Posterior cingulate gyrus (tissue), 11 donors: ENCODE measurements at regions not wholly inside any gene's neighbourhood (a gene's known extent, or its start where the extent isn't known, plus 50 kb on each side); places are given as distances from the start of the nearest gene placed in this dataset.
A peak's percentile ranks its signal among the peaks of the same experiment; 100 is the strongest.
"Not testable (repeated sequence)": the region's sequence is repeated elsewhere in the genome, so short reads cannot be mapped to it uniquely, and the experiment has no call there.

ENCODE experiments used
- DNase-seq, 10 donors: peaks; one replicate each; pipeline versions ENCODE4 v3.0.0 to v3.0.0-alpha.2; 2020 to 2021; ENCODE audit warnings: mixed read lengths in 3 of 10
- intact Hi-C: fragments of 100-400 bp; cut with DNase I; formaldehyde crosslinking; loops from one replicate; pipeline ENCODE4 v1.15.1; 2023

GRCh38 chr1:114272593-114272992, 118.9 kb upstream of the SYT6 start:
- intact Hi-C loops = no loop called here

GRCh38 chr1:114270718-114271117, 117.0 kb upstream of the SYT6 start:
- intact Hi-C loops = no loop called here
- no peak for DNase-seq

More at GRCh38 chr1:114272593-114272992, 118.9 kb upstream of the SYT6 start:
- no peak for DNase-seq

GRCh38 chr1:114270282-114270681, 116.6 kb upstream of the SYT6 start:
- intact Hi-C loops = no loop called here
- no peak for DNase-seq

- intact Hi-C loops = no loop called here
- no peak for DNase-seq
These were observed 115.9 kb upstream of the SYT6 start for GRCh38 chr1:114269539-114269938.

- intact Hi-C loops = no loop called here
These were observed 109.7 kb upstream of the SYT6 start for GRCh38 chr1:114263343-114263742.

GRCh38 chr1:114262337-114262736, 108.7 kb upstream of the SYT6 start:
- intact Hi-C loops = no loop called here
- DNase-seq = no peak

More at GRCh38 chr1:114263343-114263742, 109.7 kb upstream of the SYT6 start:
- DNase-seq = no peak

- DNase-seq = no peak
- intact Hi-C loops = no loop called here
These were observed 107.3 kb upstream of the SYT6 start for GRCh38 chr1:114260805-114261484.

- intact Hi-C loops = no loop called here
- DNase-seq = no peak
These were observed 106.0 kb upstream of the SYT6 start for GRCh38 chr1:114259511-114260160.

- intact Hi-C loops = no loop called here
- no peak for DNase-seq
These were observed 105.0 kb upstream of the SYT6 start for GRCh38 chr1:114258633-114259032.

- intact Hi-C loops = no loop called here
- no peak for DNase-seq
These were observed 104.4 kb upstream of the SYT6 start for GRCh38 chr1:114258074-114258473.

- intact Hi-C loops = no loop called here
- DNase-seq = no peak
These were observed 103.9 kb upstream of the SYT6 start for GRCh38 chr1:114257554-114257953.

- no peak for DNase-seq
- intact Hi-C loops = no loop called here
These were observed 100.2 kb upstream of the SYT6 start for GRCh38 chr1:114253900-114254299.

- intact Hi-C loops = no loop called here
- DNase-seq = no peak
These were observed 97.9 kb upstream of the SYT6 start for GRCh38 chr1:114251573-114251939.

GRCh38 chr1:114250683-114251572, 97.3 kb upstream of the SYT6 start:
- no peak for DNase-seq
- intact Hi-C loops = no loop called here

GRCh38 chr1:114249691-114250090, 96.0 kb upstream of the SYT6 start:
- DNase-seq = no peak
- intact Hi-C loops = no loop called here

GRCh38 chr1:114248162-114248561, 94.5 kb upstream of the SYT6 start:
- intact Hi-C loops = no loop called here
- DNase-seq = no peak

GRCh38 chr1:114242531-114243210, 89.0 kb upstream of the SYT6 start:
- intact Hi-C loops = not testable (repeated sequence)
- peak in 2 of 10 donors; percentile 82 to 84 for DNase-seq

- intact Hi-C loops = no loop called here
- no peak for DNase-seq
These were observed 84.4 kb upstream of the SYT6 start for GRCh38 chr1:114238053-114238452.

- peak in 1 of 10 donors; percentile 70 for DNase-seq
- intact Hi-C loops = no loop called here
These were observed 82.8 kb upstream of the SYT6 start for GRCh38 chr1:114236517-114236916.

- DNase-seq = no peak
- intact Hi-C loops = no loop called here
These were observed 82.3 kb upstream of the SYT6 start for GRCh38 chr1:114235960-114236359.

- intact Hi-C loops = no loop called here
- no peak for DNase-seq
These were observed 81.6 kb upstream of the SYT6 start for GRCh38 chr1:114235281-114235680.
